NCI-H524 treated with DMSO at 0.1 percent for 48 hours (cell line): ENCODE measurements at regions not wholly inside any gene's neighbourhood (a gene's known extent, or its start where the extent isn't known, plus 50 kb on each side); places are given as distances from the start of the nearest gene placed in this dataset.
"Not testable (repeated sequence)": the region's sequence is repeated elsewhere in the genome, so short reads cannot be mapped to it uniquely, and the experiment has no call there.

ENCODE experiments used
- DNase-seq: peaks from one replicate; lab custom pipeline; 2025; lab: John Stamatoyannopoulos, UW

GRCh38 chr22:19641254-19641982, 72.9 kb upstream of the SEPTIN5 start:
- DNase-seq: no peak

- no peak for DNase-seq
Observed at GRCh38 chr22:19641983-19642451, 72.3 kb upstream of the SEPTIN5 start.

- no peak for DNase-seq
Observed at GRCh38 chr22:19643448-19644313, 70.6 kb upstream of the SEPTIN5 start.

- no peak for DNase-seq
Observed at GRCh38 chr22:19644314-19645223, 69.7 kb upstream of the SEPTIN5 start.

GRCh38 chr22:19645391-19645790, 68.9 kb upstream of the SEPTIN5 start:
- no peak for DNase-seq

GRCh38 chr22:19645905-19646304, 68.4 kb upstream of the SEPTIN5 start:
- no peak for DNase-seq

- no peak for DNase-seq
Observed at GRCh38 chr22:19646383-19646782, 67.9 kb upstream of the SEPTIN5 start.

GRCh38 chr22:19648419-19648929, 65.8 kb upstream of the SEPTIN5 start:
- no peak for DNase-seq

- no peak for DNase-seq
Observed at GRCh38 chr22:19652316-19652715, 62.0 kb upstream of the SEPTIN5 start.

- DNase-seq: no peak
Observed at GRCh38 chr22:19654338-19654987, 59.8 kb upstream of the SEPTIN5 start.

- DNase-seq: no peak
Observed at GRCh38 chr22:19655399-19655798, 58.9 kb upstream of the SEPTIN5 start.

GRCh38 chr22:19656541-19657251, 57.6 kb upstream of the SEPTIN5 start:
- no peak for DNase-seq

- DNase-seq: no peak
Observed at GRCh38 chr22:19657252-19658056, 56.8 kb upstream of the SEPTIN5 start.

- DNase-seq: no peak
Observed at GRCh38 chr22:19658057-19658966, 56.0 kb upstream of the SEPTIN5 start.

GRCh38 chr22:19658967-19659804, 55.1 kb upstream of the SEPTIN5 start:
- DNase-seq: no peak

- DNase-seq: no peak
Observed at GRCh38 chr22:19659805-19660345, 54.4 kb upstream of the SEPTIN5 start.

- not testable (repeated sequence) for DNase-seq
Observed at GRCh38 chr22:19660583-19660982, 53.7 kb upstream of the SEPTIN5 start.

GRCh38 chr22:19661156-19661555, 53.1 kb upstream of the SEPTIN5 start:
- no peak for DNase-seq
